Vagina (tissue), 2 donors: ENCODE measurements at regions not wholly inside any gene's neighbourhood (a gene's known extent, or its start where the extent isn't known, plus 50 kb on each side); places are given as distances from the start of the nearest gene placed in this dataset.

Experiments
- CTCF ChIP-seq, 3 experiments: fragments of 450-650 bp in 2 of 3; fragments of 200-600 bp in 1 of 3; sonication (generic) in 1 of 3; IDR thresholded peaks; one replicate each; pipeline ENCODE4 v1.5.1; 2017 to 2019; ENCODE audit warnings: antibody characterized with exemption in 3 of 3, mild to moderate bottlenecking in 2 of 3, moderate library complexity in 2 of 3
- POLR2A ChIP-seq, 2 donors: fragments of 450-650 bp; IDR thresholded peaks; one replicate each; pipeline ENCODE4 v1.6.1; 2017; ENCODE audit warnings: antibody characterized with exemption in 2 of 2, mild to moderate bottlenecking in 2 of 2, moderate library complexity in 2 of 2

DNA sequence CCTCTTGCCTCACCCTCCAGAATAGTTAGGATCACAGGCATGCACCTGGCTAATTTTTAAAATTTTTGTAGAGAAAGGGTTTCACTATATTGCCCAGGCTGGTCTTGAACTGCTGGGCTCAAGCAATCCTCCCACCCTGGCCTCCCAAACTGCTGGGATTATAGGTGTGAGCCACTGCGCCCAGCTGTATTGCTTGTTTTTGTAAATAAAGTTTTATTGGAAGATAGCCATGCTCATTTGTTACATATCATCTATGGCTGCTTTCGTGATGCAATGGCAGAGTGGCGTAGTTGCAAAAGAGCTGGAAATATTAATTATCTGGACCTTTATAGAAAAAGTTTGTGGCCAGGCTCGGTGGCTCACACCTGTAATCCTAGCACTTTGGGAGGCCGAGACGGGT, 109.4 kb upstream of the SPRED2 start:
- TF ChIP-seq CTCF (IDR thresholded peaks at IDR 0.05) (no peak), POLR2A (IDR thresholded peaks at IDR 0.05) (no peak)
